ENCODE measurements at regions not wholly inside any gene's neighbourhood (a gene's known extent, or its start where the extent isn't known, plus 50 kb on each side); places are given as distances from the start of the nearest gene placed in this dataset.

DNA sequence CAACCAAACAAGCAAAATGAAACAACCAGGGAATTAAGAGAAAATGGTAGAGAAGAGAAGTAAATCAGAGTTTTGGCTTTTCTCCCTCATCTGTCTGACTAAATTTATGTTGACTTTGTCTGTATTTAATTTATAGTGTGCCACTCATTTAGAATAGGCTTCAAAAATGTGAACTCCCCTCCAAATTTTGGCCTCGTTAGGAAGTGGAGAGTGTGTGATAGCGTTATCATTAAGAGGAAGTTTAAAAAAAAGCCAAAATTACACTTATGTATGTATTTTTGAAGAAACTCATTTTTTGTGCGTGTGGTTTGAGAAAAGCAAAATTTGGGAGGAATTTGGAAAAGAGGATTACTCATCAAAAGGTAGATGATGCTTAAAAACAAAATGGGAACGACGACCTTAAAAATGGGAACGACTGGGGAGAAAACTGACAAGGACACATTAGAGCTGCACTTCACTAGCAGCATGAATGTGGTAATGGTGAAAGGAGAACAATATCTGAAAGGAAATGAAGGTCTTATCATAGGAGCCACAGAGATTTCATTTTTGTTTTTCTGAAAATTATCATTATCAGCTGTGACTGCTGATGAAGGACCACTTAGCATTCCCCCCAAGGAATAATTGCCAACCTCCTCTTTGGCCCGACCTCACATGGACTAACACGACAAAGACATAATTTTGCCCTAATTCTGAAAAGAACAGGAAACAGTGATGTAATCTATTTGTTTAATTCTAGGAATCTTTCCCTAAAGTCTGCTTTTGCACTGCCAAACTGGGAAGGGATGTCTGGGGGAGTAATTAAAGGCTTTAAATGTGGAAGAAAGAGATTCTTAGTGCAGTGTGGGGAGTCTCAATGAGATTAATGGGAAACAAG lies 163.2 kb upstream of the P2RY1 start:
- no peak overlapping the region for H3K4me3 ChIP-seq (ENCODE audit: low read depth, low read length)
- TF ChIP-seq, protein P1, sequence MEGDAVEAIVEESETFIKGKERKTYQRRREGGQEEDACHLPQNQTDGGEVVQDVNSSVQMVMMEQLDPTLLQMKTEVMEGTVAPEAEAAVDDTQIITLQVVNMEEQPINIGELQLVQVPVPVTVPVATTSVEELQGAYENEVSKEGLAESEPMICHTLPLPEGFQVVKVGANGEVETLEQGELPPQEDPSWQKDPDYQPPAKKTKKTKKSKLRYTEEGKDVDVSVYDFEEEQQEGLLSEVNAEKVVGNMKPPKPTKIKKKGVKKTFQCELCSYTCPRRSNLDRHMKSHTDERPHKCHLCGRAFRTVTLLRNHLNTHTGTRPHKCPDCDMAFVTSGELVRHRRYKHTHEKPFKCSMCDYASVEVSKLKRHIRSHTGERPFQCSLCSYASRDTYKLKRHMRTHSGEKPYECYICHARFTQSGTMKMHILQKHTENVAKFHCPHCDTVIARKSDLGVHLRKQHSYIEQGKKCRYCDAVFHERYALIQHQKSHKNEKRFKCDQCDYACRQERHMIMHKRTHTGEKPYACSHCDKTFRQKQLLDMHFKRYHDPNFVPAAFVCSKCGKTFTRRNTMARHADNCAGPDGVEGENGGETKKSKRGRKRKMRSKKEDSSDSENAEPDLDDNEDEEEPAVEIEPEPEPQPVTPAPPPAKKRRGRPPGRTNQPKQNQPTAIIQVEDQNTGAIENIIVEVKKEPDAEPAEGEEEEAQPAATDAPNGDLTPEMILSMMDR (IDR thresholded peaks at IDR 0.05; ENCODE audit: borderline replicate concordance, insufficient read depth, low read depth, low read length) = no peak

DNA sequence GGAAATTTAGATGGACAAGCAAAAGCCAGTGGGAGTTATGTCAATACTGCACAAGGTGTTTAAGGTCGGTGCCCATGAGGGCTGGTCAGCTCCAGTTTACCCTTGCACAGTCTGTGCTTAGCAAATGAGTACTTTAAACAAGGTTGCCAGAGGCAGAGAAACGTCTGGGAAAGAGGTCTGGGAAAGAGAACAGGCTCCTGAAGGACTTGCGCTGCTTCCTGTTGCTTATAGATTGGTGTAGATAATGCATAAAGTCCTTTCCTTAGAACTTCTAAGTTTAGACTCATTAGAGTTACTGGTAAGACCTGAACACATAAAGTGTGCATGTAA lies 162.6 kb upstream of the P2RY1 start:
- no peak overlapping the region for H3K4me3 ChIP-seq (ENCODE audit: low read depth, low read length)
- TF ChIP-seq, protein P1 (IDR thresholded peaks at IDR 0.05; ENCODE audit: borderline replicate concordance, insufficient read depth, low read depth, low read length) = no peak

DNA sequence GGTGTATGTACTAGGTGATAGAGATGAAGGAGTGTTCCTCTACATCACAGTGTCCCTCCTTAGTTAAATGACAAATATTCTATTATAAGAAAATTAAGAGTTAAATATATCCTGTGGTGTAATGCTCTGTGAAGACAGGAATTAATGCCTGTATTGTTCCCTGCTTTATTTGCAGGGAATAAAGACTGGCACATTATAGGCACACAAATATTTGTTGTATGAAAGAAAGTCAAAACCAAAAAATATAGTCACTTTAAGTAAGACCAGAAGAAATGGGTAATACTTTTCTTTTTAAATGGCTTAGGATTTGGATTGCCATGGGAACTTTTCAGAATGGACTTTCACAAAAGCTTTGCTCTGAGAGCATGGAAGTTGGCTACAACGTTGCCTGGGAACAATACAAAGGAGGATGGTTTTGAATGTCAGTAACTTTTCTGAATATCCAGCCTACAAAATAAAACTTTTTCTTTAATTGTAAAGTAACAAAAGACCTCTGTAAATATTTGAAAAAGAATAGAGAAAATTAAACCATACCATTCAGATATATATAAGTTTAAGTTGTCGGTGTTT lies 158.0 kb upstream of the P2RY1 start:
- no peak overlapping the region for H3K4me3 ChIP-seq (ENCODE audit: low read depth, low read length)
- TF ChIP-seq, protein P1 (IDR thresholded peaks at IDR 0.05; ENCODE audit: borderline replicate concordance, insufficient read depth, low read depth, low read length) = no peak

DNA sequence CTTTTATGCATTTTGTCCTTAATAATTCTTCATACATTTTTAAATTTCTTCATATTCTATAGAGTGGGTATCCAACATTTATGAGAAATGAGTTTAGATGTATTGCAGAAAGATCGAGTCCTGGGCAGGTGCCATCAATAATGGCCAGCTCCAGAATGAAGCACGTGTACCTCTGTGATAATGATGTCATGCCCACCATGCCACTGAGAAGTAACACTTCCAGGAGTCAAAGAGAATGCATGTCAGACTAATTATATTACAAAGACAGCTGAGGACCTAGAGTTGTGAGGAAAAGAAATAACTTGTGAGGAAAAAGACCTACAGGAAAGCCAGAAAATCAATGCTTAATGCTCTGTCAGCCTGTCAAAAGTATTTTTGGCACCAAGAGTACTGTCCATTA lies 157.4 kb upstream of the P2RY1 start:
- TF ChIP-seq, protein P1 (IDR thresholded peaks at IDR 0.05; ENCODE audit: borderline replicate concordance, insufficient read depth, low read depth, low read length) = no peak
- H3K4me3 ChIP-seq (ENCODE audit: low read depth, low read length) = no peak overlapping the region

DNA sequence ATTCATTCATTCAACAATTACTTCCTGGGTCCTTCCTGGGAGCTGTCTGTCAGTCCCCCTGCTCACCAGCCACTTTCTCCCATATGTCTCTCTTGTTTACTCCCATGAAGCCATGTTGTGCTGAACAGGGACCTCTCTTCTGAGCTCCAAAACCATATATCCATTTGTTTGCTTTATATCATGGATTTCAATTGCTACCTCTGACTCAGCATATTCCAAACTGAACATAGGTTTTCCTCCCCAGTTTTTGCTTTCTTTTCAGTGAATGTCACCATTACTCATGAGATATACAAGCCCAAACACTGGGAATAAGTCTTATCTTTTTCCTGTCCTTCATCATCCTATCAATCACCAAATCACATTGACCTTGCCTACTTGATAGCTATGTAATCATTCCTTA lies 152.5 kb upstream of the P2RY1 start:
- TF ChIP-seq, protein P1 (IDR thresholded peaks at IDR 0.05; ENCODE audit: borderline replicate concordance, insufficient read depth, low read depth, low read length) = no peak
- no peak overlapping the region for H3K4me3 ChIP-seq (ENCODE audit: low read depth, low read length)

DNA sequence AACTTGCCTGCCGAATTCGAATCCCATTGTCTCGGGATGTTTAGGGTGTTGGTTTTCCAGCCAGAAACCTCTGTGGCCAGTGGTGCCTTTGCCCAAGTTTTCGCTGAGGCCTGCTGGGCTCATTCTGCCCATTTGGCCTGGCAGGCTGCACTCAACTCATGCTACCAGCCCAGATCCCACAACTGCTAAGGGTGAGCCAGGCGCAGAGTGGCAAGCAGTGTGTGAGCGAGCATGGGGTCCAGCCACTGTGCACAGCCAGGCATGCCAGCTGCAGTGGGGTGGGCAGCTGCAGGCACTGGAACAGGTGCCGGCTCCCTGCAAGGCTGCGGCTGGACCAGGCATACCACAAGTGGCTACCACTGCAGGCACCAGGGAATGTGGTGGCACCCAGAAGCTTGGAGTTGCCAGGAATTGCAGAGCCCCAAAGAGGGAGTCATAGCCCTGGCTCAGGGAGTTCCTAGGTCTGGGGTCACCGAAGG lies 151.4 kb upstream of the P2RY1 start:
- TF ChIP-seq, protein P1 (IDR thresholded peaks at IDR 0.05; ENCODE audit: borderline replicate concordance, insufficient read depth, low read depth, low read length) = no peak
- no peak overlapping the region for H3K4me3 ChIP-seq (ENCODE audit: low read depth, low read length)

DNA sequence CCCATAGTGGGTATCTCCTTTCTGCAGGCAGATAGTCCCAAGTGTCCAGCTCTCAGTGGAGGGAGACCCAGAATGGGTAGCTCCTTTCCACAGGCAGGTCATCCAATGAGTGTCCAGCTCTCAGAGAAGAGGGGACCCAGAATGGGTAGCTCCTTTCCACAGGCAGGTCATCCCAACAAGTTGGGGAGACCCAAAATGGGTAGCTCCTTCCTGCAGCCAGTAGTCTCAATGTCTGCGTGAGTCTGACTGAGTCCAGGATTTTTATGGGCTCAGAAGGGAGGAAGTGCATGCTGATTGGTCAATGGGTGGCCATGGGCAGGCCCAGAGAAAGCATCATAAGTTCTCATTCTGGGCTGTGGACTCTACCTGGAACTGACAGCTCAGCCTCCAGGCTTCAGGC lies 150.7 kb upstream of the P2RY1 start:
- TF ChIP-seq, protein P1 (IDR thresholded peaks at IDR 0.05; ENCODE audit: borderline replicate concordance, insufficient read depth, low read depth, low read length) = no peak
- H3K4me3 ChIP-seq (ENCODE audit: low read depth, low read length) = no peak overlapping the region
